Fibroblast of upper back skin (primary cell): ENCODE measurements at regions not wholly inside any gene's neighbourhood (a gene's known extent, or its start where the extent isn't known, plus 50 kb on each side); places are given as distances from the start of the nearest gene placed in this dataset.
"Not testable (repeated sequence)": the region's sequence is repeated elsewhere in the genome, so short reads cannot be mapped to it uniquely, and the experiment has no call there.

ENCODE experiments used
- DNase-seq: peaks from one replicate; pipeline ENCODE4 v3.0.0-alpha.2; 2013

- DNase-seq, result peak; percentile 30
Observed at GRCh38 chr3:150239766-150240165, 168.3 kb upstream of the TSC22D2 start.

- peak; percentile 32 for DNase-seq
Observed at GRCh38 chr3:150238995-150239619, 169.0 kb upstream of the TSC22D2 start.

- DNase-seq, result no peak
Observed at GRCh38 chr3:150238048-150238802, 169.9 kb upstream of the TSC22D2 start.

- peak; percentile 53 for DNase-seq
Observed at GRCh38 chr3:150237490-150237889, 170.6 kb upstream of the TSC22D2 start.

- DNase-seq, result peak; percentile 90
Observed at GRCh38 chr3:150236316-150237082, 171.6 kb upstream of the TSC22D2 start.

- DNase-seq, result peak; percentile 94
Observed at GRCh38 chr3:150235799-150236198, 172.3 kb upstream of the TSC22D2 start.

GRCh38 chr3:150232992-150233451, 175.1 kb upstream of the TSC22D2 start:
- peak; percentile 90 for DNase-seq

GRCh38 chr3:150230037-150230436, 178.1 kb upstream of the TSC22D2 start:
- DNase-seq, result no peak

GRCh38 chr3:150228626-150229025, 179.5 kb upstream of the TSC22D2 start:
- DNase-seq, result not testable (repeated sequence)

GRCh38 chr3:150227839-150228238, 180.3 kb upstream of the TSC22D2 start:
- DNase-seq, result peak; percentile 82

GRCh38 chr3:150225986-150226385, 182.1 kb upstream of the TSC22D2 start:
- DNase-seq, result no peak

- DNase-seq, result peak; percentile 24
Observed at GRCh38 chr3:150223558-150223957, 184.5 kb upstream of the TSC22D2 start.

GRCh38 chr3:150222691-150223489, 185.2 kb upstream of the TSC22D2 start:
- no peak for DNase-seq

GRCh38 chr3:150221904-150222523, 186.1 kb upstream of the TSC22D2 start:
- no peak for DNase-seq

- DNase-seq, result peak; percentile 60
Observed at GRCh38 chr3:150220799-150221198, 187.3 kb upstream of the TSC22D2 start.

- no peak for DNase-seq
Observed at GRCh38 chr3:150220041-150220440, 188.1 kb upstream of the TSC22D2 start.

- no peak for DNase-seq
Observed at GRCh38 chr3:150218841-150219240, 189.3 kb upstream of the TSC22D2 start.

- DNase-seq, result no peak
Observed at GRCh38 chr3:150218236-150218635, 189.9 kb upstream of the TSC22D2 start.

- DNase-seq, result no peak
Observed at GRCh38 chr3:150217691-150218090, 190.4 kb upstream of the TSC22D2 start.

GRCh38 chr3:150216866-150217600, 191.1 kb upstream of the TSC22D2 start:
- DNase-seq, result no peak

GRCh38 chr3:150216041-150216811, 191.9 kb upstream of the TSC22D2 start:
- peak; percentile 79 for DNase-seq
